GM12873 (cell line): ENCODE measurements at regions not wholly inside any gene's neighbourhood (a gene's known extent, or its start where the extent isn't known, plus 50 kb on each side); places are given as distances from the start of the nearest gene placed in this dataset.

Experiments used
- TF ChIP-seq, protein P1 (sequence below): IDR thresholded peaks from 2 replicates; pipeline ENCODE4 v1.5.1; 2012; ENCODE audit warnings: low read depth, mild to moderate bottlenecking, moderate library complexity, low read length, control low read depth; ENCODE audit not compliant: insufficient read depth; ENCODE audit errors: missing control alignments

GRCh38 chr1:50305808-50306207 lies 117.4 kb downstream of the DMRTA2 start:
- TF ChIP-seq, protein P1, sequence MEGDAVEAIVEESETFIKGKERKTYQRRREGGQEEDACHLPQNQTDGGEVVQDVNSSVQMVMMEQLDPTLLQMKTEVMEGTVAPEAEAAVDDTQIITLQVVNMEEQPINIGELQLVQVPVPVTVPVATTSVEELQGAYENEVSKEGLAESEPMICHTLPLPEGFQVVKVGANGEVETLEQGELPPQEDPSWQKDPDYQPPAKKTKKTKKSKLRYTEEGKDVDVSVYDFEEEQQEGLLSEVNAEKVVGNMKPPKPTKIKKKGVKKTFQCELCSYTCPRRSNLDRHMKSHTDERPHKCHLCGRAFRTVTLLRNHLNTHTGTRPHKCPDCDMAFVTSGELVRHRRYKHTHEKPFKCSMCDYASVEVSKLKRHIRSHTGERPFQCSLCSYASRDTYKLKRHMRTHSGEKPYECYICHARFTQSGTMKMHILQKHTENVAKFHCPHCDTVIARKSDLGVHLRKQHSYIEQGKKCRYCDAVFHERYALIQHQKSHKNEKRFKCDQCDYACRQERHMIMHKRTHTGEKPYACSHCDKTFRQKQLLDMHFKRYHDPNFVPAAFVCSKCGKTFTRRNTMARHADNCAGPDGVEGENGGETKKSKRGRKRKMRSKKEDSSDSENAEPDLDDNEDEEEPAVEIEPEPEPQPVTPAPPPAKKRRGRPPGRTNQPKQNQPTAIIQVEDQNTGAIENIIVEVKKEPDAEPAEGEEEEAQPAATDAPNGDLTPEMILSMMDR, result no peak

DNA sequence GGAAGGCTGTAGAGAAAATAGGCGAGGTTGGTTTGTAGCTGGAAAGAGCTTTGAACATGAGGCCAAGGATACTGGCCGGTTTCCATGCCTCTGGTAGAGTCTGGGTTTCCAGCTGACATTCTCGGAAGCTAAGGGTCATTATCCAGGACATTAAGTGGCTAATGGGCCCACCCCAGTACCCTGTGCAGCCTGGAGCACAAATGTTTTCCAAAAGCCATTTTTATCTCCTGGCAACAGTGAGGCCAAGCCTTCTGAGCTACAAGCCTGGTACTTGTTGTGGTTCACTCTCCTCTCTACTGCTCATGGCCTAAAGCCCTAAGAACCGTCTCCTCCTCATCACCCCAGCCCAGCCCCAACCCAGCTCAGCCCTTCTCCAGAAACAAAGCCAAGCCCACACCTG lies 122.9 kb downstream of the DMRTA2 start:
- TF ChIP-seq, protein P1, result no peak

GRCh38 chr1:50295566-50295965 lies 127.7 kb downstream of the DMRTA2 start:
- TF ChIP-seq, protein P1, result no peak

DNA sequence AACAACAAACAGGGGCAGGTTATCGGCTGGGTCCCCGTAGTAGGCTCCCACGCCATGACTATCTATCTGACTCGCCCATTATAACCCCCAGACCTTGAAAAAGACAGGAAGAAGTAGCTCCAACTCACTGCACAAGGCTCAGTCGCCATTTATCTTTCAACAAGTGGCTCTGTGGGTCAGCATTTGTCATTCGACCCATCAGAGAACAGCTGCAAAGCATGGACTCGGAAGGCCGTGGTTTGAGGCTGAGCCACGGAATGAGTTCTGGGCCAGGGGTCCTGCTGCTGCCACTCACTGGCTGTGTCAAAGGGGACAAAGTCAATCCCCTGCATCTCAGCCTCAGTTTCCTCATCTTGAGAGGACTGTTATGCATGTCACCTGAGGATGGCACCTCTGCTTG lies 131.0 kb downstream of the DMRTA2 start:
- TF ChIP-seq, protein P1, result no peak

GRCh38 chr1:50289495-50289894 lies 133.7 kb downstream of the DMRTA2 start:
- TF ChIP-seq, protein P1, result no peak

DNA sequence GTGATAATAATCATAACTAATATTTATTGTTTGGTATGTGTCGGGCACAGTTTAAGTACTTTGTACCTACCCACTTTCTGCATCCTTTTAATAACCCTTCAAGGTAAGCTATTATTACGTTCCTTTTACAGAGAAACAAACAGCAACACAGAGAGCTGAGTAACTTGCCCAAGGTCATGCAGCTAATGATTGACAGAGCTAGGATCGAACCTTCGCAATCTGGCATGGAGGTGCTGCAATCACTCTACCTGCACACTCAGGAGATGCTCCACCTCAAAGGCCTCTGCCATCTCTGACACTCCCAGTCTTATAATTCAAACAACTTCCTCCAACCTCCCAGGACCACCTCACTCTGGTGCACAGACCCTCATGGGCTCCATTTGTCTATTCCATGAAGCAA lies 137.2 kb downstream of the DMRTA2 start:
- TF ChIP-seq, protein P1, result no peak

- TF ChIP-seq, protein P1, result no peak
Measured at GRCh38 chr1:50279622-50280330, 143.5 kb downstream of the DMRTA2 start.

DNA sequence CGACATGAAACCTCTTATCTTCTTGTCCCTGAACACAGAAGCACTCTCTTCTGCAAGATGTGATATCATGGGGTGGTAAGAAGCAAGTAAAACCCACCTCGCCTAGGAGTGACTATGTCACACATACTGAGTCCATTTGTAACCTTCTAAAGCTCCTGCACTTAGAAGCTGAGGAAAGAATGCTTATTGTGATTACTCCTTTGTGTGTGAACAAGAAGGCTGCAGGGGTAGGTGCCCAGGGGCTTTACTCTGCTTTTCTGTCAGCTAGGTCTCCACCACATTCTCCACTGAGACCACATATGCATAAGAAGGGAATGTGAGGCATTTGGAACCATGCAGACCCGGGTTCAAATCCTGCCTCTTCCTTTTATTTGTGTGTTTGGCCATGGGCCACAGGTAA lies 144.3 kb downstream of the DMRTA2 start:
- TF ChIP-seq, protein P1, result no peak
